ENCODE measurements at regions not wholly inside any gene's neighbourhood (a gene's known extent, or its start where the extent isn't known, plus 50 kb on each side); places are given as distances from the start of the nearest gene placed in this dataset.

GRCh38 chr7:15905251-15906040 lies 219.0 kb upstream of the MEOX2 start:
- Histone ChIP-seq H3K4me1 (ENCODE audit: control insufficient read depth in 4 of 4, insufficient read depth in 4 of 4, low read length in 3 of 4) (no peaks in the 10 kb centered on the region), H3K36me3 (ENCODE audit: control insufficient read depth in 4 of 4, insufficient read depth in 3 of 4, low read depth in 1 of 4, low read length in 3 of 4) (no peaks in the 10 kb centered on the region), H3K27ac (ENCODE audit: low read depth in 1 of 2, low read length in 2 of 2) (no peak overlapping the region), H3K9ac (ENCODE audit: low read depth in 1 of 2, low read length in 2 of 2) (no peak overlapping the region), H3K27me3 (ENCODE audit: control insufficient read depth in 4 of 4, insufficient read depth in 4 of 4, low read length in 3 of 4) (no peaks in the 10 kb centered on the region), H3K4me3 (ENCODE audit: low read depth in 1 of 3, low read length in 3 of 3) (no peak overlapping the region), H3K9me3 (ENCODE audit: control insufficient read depth in 4 of 4, low read length in 3 of 4) (no peaks in the 10 kb centered on the region)
- WGBS: 78% methylated on average over 8 of the region's 8 CpGs
- DNase-seq (ENCODE audit: low spot score): no peak
- TF ChIP-seq, protein P1, sequence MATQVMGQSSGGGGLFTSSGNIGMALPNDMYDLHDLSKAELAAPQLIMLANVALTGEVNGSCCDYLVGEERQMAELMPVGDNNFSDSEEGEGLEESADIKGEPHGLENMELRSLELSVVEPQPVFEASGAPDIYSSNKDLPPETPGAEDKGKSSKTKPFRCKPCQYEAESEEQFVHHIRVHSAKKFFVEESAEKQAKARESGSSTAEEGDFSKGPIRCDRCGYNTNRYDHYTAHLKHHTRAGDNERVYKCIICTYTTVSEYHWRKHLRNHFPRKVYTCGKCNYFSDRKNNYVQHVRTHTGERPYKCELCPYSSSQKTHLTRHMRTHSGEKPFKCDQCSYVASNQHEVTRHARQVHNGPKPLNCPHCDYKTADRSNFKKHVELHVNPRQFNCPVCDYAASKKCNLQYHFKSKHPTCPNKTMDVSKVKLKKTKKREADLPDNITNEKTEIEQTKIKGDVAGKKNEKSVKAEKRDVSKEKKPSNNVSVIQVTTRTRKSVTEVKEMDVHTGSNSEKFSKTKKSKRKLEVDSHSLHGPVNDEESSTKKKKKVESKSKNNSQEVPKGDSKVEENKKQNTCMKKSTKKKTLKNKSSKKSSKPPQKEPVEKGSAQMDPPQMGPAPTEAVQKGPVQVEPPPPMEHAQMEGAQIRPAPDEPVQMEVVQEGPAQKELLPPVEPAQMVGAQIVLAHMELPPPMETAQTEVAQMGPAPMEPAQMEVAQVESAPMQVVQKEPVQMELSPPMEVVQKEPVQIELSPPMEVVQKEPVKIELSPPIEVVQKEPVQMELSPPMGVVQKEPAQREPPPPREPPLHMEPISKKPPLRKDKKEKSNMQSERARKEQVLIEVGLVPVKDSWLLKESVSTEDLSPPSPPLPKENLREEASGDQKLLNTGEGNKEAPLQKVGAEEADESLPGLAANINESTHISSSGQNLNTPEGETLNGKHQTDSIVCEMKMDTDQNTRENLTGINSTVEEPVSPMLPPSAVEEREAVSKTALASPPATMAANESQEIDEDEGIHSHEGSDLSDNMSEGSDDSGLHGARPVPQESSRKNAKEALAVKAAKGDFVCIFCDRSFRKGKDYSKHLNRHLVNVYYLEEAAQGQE (IDR thresholded peaks at IDR 0.05): no peak
- TF ChIP-seq SP1 (IDR thresholded peaks at IDR 0.05): no peak
- no peak for TF ChIP-seq EGR1 (IDR thresholded peaks at IDR 0.05; ENCODE audit: low read depth in 2 of 2)
- TF ChIP-seq MAX (IDR thresholded peaks at IDR 0.05): no peak
- no peak for TF ChIP-seq YY1 (IDR thresholded peaks at IDR 0.05)
- no peak for TF ChIP-seq JUND (IDR thresholded peaks at IDR 0.05)
- TF ChIP-seq HNF4G (IDR thresholded peaks at IDR 0.05): no peak
- no peak for TF ChIP-seq FOXA1 (IDR thresholded peaks at IDR 0.05)
- no peak for TF ChIP-seq HNF4A (conservative IDR thresholded peaks at IDR 0.05)
- no peak for TF ChIP-seq ATF3 (IDR thresholded peaks at IDR 0.05)
- TF ChIP-seq TAF1 (conservative IDR thresholded peaks at IDR 0.05): no peak
- TF ChIP-seq NR2F2 (IDR thresholded peaks at IDR 0.05): no peak
- TF ChIP-seq FOXA2 (IDR thresholded peaks at IDR 0.05): no peak

DNA sequence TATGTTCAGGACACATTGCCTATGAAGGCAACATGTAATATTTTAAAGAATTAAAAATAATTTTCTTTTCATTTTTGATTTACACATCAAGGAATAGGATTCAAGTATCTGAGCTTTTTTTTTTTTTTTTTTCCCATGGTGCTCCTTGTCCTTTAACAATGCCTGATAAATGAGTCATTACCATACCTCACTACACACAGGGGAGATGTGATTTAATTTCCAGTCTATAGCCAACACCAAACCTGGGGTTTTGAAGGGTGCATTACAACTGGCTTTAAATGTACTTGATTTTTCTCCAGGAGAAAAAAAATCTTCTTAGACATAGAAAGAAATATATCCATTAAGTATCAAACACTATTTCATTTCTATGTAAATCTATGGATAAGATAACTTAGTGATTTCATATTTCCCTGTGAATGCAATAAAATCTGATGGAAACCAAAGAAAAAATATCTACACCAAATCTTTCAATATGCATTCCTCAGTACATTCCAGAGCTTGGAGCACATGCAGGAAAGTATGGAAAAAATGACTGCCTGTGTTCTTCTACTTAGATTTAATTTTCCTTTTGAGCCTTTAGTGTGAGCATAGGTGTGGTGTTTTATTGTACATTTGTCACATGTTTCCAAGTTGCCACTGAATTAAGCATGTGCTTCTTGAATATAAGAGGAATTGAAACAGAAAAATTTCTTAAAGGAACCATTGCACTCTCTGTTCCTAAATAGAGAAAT lies 204.8 kb upstream of the MEOX2 start:
- Histone ChIP-seq H3K9me3 (ENCODE audit: control insufficient read depth in 4 of 4, low read length in 3 of 4) (no peaks in the 10 kb centered on the region), H3K4me3 (ENCODE audit: low read depth in 1 of 3, low read length in 3 of 3) (no peak overlapping the region), H3K4me1 (ENCODE audit: control insufficient read depth in 4 of 4, insufficient read depth in 4 of 4, low read length in 3 of 4) (no peaks in the 10 kb centered on the region), H3K9ac (ENCODE audit: low read depth in 1 of 2, low read length in 2 of 2) (no peak overlapping the region), H3K36me3 (ENCODE audit: control insufficient read depth in 4 of 4, insufficient read depth in 3 of 4, low read depth in 1 of 4, low read length in 3 of 4) (no peaks in the 10 kb centered on the region), H3K27ac (ENCODE audit: low read depth in 1 of 2, low read length in 2 of 2) (no peak overlapping the region), H3K27me3 (ENCODE audit: control insufficient read depth in 4 of 4, insufficient read depth in 4 of 4, low read length in 3 of 4) (no peaks in the 10 kb centered on the region)
- TF ChIP-seq SP1 (IDR thresholded peaks at IDR 0.05) (no peak), RAD21 (IDR thresholded peaks at IDR 0.05) (no peak), JUND (IDR thresholded peaks at IDR 0.05) (no peak), YY1 (IDR thresholded peaks at IDR 0.05) (no peak), GABPA (IDR thresholded peaks at IDR 0.05 in 1 of 2, conservative IDR thresholded peaks at IDR 0.05 in 1 of 2) (no peak), CTCF (IDR thresholded peaks at IDR 0.05; ENCODE audit: low read depth, low read length, missing input control) (no peak), HNF4A (conservative IDR thresholded peaks at IDR 0.05) (no peak)
- TF ChIP-seq, protein P2, sequence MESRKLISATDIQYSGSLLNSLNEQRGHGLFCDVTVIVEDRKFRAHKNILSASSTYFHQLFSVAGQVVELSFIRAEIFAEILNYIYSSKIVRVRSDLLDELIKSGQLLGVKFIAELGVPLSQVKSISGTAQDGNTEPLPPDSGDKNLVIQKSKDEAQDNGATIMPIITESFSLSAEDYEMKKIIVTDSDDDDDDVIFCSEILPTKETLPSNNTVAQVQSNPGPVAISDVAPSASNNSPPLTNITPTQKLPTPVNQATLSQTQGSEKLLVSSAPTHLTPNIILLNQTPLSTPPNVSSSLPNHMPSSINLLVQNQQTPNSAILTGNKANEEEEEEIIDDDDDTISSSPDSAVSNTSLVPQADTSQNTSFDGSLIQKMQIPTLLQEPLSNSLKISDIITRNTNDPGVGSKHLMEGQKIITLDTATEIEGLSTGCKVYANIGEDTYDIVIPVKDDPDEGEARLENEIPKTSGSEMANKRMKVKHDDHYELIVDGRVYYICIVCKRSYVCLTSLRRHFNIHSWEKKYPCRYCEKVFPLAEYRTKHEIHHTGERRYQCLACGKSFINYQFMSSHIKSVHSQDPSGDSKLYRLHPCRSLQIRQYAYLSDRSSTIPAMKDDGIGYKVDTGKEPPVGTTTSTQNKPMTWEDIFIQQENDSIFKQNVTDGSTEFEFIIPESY (IDR thresholded peaks at IDR 0.05): no peak
- TF ChIP-seq, protein P1 (IDR thresholded peaks at IDR 0.05): no peak
- no peak for DNase-seq (ENCODE audit: low spot score)

Data from liver (tissue), 8 donors.